HG02588 (cell line): ENCODE measurements at regions not wholly inside any gene's neighbourhood (a gene's known extent, or its start where the extent isn't known, plus 50 kb on each side); places are given as distances from the start of the nearest gene placed in this dataset.
"Not testable (repeated sequence)": the region's sequence is repeated elsewhere in the genome, so short reads cannot be mapped to it uniquely, and the experiment has no call there.

ENCODE experiments used
- ATAC-seq: cut with Tn5 transposase; IDR thresholded peaks from one replicate; pipeline ENCODE4 v1.9.1; 2021; ENCODE audit warnings: mild to moderate bottlenecking, moderate library complexity; ENCODE audit not compliant: unreplicated experiment

DNA sequence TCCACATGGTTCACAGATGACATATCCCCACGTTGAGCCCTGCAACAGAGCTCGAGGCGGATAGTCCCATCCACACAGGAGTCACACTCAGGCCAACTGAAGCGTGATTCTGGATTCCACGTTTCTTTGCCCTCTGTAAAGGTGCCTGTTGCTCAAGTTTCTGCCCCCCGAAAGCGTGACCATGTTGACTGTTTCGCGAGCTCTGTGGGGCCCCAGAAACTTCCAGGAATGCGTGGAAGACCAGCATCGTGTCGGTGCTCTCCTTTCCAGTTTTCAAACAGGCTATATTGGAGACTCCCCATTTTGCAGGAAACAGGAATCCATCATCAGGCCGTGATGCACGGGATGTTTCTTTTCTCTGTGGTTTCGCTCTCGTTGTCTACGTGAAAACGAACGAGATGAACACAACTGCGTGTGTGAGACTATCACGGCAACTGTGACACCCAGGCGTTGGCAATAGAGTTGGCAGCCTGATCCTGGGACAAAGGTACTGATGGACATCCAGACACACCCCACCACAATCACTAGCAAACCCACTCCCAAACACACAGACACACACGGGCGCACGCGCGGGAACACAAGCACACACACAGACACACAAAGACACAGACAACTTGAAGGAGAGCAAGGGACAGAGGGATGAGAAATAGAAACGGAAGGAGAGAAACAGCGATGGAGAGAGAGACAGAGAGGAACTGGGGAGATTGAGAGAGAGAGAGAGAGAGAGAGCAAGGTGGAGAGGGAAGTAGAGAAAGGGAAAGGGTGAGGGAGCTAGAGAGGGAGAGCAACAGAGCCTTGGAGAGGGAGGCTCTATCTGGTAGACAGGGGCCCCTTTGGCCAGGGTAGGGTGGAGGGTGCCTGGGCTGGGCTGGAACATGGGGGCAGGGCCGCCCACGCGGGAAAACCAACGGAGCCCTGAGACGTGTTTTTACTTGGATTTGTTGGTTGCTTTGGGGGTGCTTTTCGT lies 1609.3 kb downstream of the SPATA31A7 start:
- ATAC-seq, result not testable (repeated sequence)

DNA sequence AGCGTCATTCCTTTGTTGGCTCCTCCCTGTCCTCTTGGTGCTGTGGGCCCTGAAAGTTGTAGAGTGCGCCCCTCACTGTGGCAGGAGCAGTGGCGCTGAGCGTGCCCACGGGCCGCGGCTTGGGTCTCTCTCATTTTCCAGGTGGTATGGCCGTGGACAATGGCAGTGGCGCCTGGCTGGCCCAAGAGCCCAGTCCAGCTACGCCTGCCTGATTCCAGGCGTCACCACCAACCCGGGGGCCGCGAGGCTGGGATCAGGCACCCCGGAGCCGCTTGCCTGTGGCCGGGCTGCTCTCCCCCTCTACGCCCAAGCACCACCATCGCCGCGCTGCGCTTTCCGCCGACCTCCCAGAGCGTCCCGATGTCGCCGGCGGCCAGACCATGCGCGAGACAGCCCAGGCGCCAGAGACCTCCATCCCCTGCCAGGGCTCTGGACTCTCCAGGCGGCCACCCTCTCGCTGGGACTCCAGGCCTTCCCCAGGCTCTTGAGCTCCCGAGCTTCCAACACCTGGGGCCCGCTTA lies 1610.1 kb downstream of the SPATA31A7 start:
- not testable (repeated sequence) for ATAC-seq

DNA sequence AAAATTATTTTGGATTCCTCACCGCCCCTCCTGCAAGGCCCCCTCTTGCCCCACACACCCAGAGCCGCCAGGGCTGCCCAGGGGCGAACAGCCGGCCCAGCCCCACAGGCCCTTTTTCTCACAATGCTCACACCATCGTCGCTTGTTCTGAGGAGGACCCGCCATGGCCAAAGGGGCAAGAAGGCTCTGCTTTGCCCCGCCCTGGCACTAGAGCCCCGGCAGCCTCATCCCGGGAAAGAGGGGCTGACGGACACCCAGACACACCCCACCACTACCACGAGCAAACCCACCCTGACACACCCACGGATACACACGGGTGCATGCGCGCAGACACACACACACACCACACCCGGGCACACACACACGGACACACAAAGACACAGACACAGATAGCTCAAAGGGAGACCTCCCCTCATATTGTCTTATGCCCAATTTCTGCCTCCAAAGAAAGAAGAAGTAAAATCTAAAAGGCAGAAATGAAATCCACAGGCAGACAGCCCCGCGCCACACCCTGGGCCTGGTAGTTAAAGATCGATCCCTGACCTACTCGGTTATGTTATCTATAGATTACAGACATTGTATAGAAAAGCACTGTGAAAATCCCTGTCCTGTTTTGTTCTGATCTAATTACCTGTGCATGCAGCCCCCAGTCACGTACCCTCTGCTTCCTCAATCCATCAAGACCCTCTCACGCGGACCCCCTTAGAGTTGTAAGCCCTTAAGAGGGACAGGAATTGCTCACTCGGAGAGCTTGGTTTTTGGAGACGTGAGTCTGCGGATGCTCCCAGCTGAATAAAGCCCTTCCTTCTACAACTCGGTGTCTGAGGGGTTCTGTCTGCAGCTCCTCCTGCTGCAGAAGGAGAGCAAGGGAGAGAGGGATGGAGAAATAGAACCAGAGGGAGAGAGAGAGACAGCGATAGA lies 1610.9 kb downstream of the SPATA31A7 start:
- not testable (repeated sequence) for ATAC-seq

DNA sequence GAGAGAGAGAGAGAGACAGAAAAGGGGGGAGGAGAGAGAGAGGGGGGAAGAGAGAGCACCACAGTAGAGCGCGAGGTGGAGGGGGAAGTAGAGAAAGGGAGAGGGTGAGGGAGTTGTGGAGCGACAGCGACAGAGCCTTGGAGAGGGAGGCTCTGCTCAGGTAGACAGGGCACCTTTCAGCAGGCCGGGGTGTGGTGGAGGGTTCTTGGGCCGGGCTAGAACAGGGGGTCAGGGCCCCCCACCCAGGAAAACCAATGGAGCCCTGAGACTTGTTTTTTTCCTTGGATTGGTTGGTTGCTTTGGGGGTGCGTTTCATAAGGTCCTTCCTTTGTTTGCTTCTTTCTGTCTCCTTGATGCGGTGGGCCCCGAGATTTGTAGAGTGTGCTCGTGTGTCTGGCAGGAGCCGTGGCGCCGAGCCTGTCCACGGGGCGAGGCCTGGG lies 1611.6 kb downstream of the SPATA31A7 start:
- ATAC-seq, result not testable (repeated sequence)

DNA sequence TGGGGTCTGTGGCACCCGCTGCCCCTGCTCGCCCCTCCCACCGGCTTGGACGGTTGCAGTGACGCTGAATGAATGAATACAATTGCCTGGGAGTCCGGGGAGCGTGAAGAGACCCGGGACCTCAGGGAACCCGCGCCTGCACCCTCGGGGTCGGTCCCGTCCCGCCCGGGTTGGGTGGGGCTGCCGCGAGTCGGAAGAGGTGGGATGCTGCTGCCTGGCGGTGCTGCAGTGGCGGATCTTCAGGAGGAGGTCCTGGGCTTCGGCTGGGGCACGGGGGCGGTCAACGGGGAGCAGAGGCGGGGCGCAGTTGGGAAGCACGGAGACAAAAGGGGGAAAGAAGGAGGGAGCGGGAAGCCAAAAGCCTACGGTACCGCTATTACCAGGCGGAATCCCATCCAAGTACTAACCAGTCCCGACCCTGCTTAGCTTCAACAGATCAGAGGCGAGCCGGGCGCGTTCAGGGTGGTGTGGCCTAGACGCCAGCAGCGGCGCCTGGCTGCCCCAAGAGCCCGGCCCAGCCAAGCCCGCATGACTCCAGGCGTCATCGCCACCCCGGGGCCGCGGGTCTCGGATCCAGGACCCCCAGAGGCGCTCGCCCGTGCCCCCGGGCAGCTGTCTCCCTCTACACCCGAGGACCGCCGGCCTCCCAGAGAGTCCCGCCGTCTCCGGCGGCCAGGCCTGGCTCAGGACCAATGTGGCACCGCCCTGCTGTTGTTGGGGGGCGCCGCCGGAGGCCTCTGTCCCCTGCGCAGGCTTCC lies 1612.3 kb downstream of the SPATA31A7 start:
- peak; percentile 99 for ATAC-seq

DNA sequence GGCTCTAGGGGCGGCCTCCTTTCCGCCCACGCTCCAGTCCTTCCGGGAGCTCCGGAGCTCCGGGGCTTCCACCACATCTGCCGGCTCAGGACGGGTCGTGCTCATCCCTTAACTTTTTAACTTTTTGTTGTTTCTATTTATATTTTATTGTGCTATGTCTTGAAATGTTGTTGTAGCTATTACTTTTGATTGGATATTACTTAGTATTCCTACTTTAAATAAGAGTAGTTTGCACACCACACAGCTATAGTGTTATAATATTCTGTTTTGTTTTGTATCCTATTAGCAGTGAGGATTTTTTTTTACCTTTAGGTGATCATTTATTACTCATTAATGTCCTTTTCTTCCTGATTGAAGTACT lies 1612.9 kb downstream of the SPATA31A7 start:
- ATAC-seq, result not testable (repeated sequence)

DNA sequence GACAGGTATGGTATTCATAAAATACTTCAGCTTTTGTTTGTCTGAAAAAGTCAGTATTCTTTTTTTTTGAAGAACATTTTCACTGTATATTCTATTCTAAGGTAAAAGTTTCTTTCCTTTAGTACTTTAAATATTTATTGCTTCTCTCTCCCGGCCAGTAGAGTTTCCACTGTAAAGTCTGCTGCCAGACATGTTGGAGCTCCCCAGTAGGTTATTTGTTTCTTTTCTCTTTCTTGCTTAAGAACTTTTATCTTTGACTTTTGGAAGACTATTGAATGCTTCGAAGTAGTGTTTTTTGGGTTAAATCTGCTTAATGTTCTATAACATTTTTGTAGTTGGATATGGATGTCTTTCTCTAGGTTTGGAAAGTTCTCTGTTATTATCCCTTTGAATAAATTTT lies 1613.3 kb downstream of the SPATA31A7 start:
- not testable (repeated sequence) for ATAC-seq

DNA sequence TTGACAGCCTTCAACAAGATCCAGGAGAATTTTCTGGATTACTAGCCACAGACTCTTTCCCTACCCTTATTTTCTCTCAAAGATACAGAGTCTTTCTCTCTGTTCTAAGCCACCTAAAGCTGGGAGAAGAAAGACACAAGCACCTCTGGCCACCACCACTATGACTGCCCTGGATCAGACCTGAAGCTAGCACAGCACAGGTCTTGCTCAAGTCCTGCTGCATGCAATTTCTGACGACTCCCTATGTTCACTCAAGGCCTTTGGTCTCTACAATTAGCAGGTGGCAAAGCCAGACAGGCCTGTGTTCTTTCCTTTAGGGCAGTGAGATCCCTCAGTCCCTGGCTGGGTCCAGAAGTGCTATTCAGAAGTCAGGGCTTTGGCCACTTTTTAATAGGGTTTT lies 1614.5 kb downstream of the SPATA31A7 start:
- not testable (repeated sequence) for ATAC-seq

DNA sequence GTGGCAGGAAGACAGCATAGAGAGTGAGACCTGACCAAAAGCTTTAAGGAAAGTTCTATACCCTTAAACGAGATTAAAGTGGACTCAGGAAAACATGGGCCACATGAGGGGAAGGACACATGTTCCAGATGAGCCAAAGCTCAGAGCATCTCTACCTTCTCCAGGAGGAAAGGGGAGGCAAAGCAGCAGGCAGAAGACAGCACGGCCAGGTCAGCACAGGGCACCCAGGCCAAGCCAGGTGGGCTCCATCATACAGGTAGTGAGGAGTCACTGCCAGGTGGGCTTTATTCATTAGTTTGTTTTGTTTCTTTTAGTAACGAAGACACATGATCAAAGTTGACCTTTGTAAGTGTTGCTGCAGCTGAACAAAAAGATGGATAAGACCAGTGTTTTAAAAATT lies 1617.6 kb downstream of the SPATA31A7 start:
- not testable (repeated sequence) for ATAC-seq

DNA sequence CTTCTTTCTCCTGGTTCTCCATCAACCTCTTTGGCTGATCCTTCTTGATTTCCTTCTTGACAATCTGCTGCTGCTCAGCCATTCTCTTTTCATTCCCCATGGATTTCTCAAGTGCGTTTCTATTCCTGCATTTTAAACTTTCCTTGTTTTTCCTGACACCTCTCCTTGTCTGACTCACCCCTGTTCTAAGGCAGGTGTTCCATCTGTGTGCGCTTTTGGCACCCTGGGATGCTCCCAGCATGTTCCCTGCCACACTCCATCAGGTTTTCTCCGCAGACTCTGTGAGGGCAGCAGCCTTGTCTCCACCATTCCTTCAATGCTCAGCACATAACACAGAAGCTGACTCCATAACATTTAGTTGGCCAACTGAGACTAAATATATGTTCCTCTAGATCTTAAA lies 1618.2 kb downstream of the SPATA31A7 start:
- not testable (repeated sequence) for ATAC-seq

DNA sequence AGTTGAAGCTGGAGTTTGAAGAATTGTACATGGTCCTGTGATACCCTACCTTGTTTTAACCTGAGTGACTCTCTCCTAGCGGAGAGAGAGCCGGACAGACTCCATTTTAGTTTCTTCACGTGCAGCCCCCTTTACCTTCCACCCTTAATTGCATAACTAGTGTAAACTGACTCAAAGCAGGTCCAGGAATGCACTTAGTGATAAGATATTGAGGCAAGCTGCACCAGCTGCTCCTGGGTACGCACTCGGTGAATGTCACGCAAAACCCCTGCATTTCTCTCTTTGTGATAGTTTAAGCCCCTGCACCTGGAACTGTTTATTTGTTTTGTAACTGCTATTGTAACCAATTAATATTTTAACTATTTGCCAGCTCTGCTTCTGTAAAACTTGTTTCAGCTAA lies 1620.5 kb downstream of the SPATA31A7 start:
- ATAC-seq, result not testable (repeated sequence)

DNA sequence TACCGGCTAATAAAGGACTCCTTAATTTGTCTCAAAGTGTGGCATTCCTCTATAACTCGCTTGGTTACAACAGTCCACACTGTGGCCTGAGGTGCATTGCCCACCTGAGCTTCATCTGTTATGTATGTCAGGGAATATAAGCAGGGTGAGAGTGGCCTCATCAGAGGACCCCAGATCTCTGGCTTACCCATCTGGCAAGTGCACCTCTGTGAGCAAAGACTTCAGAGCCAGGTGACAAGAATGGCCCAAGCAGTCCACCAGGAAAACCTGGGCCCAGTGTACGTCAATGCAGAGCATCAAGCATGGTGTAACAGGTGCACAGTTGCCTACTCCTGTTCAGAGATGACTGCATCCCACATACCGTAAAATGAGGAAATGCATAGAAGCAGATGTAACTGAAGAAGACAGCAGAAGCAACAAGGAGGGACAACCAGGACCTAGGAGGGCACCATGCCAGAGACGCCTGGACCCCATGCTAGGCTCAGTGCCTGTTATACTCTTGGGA lies 1621.0 kb downstream of the SPATA31A7 start:
- ATAC-seq, result not testable (repeated sequence)

DNA sequence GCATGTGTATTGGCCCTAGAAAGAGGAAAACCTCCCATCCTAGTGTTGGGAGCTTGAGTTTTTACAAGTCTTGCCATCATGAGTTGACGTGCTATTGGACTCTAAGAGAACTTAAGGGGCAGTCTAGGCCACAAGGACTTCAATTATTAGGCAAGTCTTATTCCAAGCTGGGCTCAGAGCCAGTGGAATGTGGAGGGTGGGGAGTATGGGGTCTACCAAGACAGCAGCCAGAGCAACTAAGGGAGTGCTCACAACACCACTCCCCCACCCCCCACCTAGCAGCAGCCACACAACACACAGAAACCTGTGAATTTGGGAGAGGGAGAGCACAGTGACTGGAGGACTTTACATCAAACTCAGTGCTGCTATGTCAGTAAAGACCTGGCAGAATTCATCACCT lies 1625.6 kb downstream of the SPATA31A7 start:
- ATAC-seq, result not testable (repeated sequence)

DNA sequence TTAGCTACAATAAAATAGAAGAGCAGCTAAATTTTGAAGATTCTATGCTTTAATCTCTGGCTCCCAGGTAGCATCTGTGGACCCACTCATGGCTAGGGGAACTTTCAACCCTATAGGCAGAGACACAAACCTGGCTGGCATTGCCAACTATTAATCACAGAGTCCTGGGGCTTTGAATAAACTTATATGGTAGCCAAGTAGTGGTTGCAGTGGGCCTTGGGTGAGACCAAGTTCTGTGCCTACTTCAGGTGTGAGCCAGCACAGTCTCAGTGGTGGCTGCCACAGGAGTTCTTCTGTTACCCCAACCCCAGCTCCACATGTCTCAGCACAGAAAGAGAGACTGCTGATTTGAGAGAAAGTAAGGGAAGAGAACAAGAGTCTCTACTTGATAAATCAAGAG lies 1626.5 kb downstream of the SPATA31A7 start:
- not testable (repeated sequence) for ATAC-seq

DNA sequence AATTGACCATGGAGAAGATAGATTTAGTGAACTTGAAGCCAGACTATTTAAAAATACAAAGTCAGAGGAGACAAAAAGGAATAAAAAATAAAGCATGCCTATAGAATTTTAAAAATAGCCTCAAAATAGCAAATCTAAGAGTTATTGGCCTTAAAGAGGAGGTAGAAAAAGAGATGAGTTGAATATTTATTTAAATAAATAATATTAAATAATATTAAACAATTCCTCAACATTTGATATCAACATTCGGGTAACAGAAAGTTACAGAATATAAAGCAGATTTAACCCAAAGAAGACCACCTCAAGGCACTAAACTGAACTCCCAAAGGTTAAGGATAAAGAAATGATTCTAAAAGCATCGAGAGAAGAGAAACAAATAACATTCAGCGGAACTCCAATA lies 1627.4 kb downstream of the SPATA31A7 start:
- ATAC-seq, result not testable (repeated sequence)

DNA sequence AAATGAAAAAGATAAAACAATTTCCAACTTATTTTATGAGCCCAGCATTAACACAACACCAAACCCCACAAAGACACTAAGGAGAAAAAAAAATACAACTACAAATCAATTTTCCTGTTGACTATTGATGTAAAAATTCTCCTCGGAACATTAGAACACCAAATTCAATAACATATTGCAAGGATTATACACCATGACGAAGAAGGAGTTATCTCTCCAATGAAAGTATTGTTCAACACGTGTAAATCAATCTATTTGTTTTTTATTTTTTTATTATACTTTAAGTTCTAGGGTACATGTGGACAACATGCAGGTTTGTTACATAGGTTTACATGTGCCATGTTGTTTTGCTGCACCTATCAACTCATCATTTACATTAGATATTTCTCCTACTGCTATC lies 1632.3 kb downstream of the SPATA31A7 start:
- ATAC-seq, result not testable (repeated sequence)

DNA sequence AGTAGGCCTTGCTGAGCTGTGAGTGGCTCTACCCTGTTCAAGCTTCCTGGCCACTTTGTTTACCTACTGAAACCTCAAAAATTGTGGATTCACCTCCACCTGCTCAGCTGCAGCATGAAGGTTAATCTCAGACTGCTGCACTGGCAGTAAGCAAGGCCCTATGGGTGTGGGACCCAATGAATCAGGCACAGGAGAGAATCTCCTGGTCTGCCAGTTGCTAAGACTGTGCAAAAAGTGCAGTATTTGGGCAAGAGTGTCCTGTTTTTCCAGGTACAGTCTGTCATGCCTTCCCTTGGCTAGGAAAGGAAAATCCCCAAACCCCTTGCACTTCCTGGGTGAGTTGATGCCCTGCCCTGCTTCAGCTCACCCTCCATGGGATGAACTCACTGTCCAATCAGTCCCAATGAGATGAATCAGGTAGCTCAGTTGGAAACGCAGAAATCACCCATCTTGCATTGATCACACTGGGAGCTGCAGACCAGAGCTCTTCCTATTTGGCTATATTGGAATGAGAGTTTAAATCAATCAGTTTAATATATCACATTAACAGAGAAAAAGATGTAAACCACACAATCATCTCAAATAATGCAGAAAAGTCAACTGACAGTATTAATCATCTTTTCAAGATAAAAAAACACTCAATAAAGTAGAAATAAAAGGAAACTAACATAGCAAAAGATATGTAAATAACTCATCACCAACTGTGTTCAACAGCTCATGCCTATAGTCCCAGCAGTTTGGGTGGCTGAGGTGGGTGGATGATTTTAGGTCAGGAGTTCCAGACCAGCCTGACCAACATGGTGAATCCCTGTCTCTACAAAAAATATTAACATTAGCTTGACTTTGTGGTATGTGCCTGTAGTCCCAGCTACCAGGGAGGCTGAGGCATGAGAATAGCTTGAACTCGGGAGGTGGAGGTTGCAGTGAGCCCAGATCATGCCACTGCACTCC lies 1638.4 kb downstream of the SPATA31A7 start:
- not testable (repeated sequence) for ATAC-seq

DNA sequence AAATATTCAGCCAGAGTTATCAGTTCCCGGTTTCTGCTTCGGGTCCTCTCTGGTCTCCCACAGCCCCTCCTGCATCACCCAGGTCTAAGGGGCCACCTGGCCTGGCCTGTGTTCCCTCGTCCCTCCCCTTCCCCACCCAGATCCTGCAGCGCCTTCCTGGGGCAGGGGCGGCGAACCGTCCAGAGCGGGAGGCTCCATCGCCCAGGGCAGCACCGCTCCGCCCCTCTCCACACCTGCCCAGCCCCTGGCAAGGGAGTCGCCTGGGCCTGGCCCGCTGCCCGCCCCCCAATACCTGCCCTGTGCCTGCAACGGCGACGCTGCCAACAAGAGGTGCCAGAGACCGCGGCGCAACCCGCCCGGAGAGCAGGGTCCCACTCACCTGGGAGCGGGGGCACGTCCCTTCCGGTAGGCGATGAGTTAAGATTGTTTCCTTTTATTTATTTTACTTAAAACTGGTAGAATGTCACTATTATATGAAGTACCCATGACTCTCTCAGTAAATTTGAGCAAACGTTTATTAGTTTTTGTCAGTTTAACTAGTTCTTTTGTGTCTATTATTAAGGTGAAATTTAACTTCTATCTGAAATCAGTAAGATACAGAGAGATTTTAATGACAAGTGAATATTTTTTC lies 1641.1 kb downstream of the SPATA31A7 start:
- not testable (repeated sequence) for ATAC-seq
